Epithelial cell of esophagus (primary cell): ENCODE measurements at regions not wholly inside any gene's neighbourhood (a gene's known extent, or its start where the extent isn't known, plus 50 kb on each side); places are given as distances from the start of the nearest gene placed in this dataset.
A peak's percentile ranks its signal among the peaks of the same experiment; 100 is the strongest.

Experiments used
- DNase-seq: peaks from one replicate; pipeline ENCODE4 v3.0.0; 2010; ENCODE audit warnings: low read depth
- H3K4me3 ChIP-seq: 2 replicates; pipeline ENCODE4 v1.5.1; 2011; ENCODE audit warnings: mild to moderate bottlenecking, low read length, control low read depth
- CTCF ChIP-seq: IDR thresholded peaks from 2 replicates; pipeline ENCODE4 v1.5.1; 2011; ENCODE audit warnings: low read depth, mild to moderate bottlenecking, low read length, control low read depth, inconsistent platforms; ENCODE audit not compliant: insufficient read depth; ENCODE audit errors: missing control alignments

- no peak for DNase-seq
Measured at GRCh38 chr9:16147726-16148125, 594.9 kb downstream of the CCDC171 start.

GRCh38 chr9:16150501-16150900 lies 597.7 kb downstream of the CCDC171 start:
- TF ChIP-seq CTCF = no peak
- DNase-seq = peak; percentile 59
- H3K4me3 ChIP-seq = no peak overlapping the region

More at GRCh38 chr9:16147726-16148125, 594.9 kb downstream of the CCDC171 start:
- no peak overlapping the region for H3K4me3 ChIP-seq
- no peak for TF ChIP-seq CTCF

GRCh38 chr9:16150938-16151650 lies 598.3 kb downstream of the CCDC171 start:
- no peak for DNase-seq
- H3K4me3 ChIP-seq = no peak overlapping the region
- TF ChIP-seq CTCF = no peak

- DNase-seq = no peak
- TF ChIP-seq CTCF = no peak
Measured at GRCh38 chr9:16152276-16153101, 599.6 kb downstream of the CCDC171 start.

GRCh38 chr9:16153221-16153620 lies 600.4 kb downstream of the CCDC171 start:
- no peak for TF ChIP-seq CTCF
- DNase-seq = no peak

More at GRCh38 chr9:16152276-16153101, 599.6 kb downstream of the CCDC171 start:
- H3K4me3 ChIP-seq = no peak overlapping the region

GRCh38 chr9:16153741-16154140 lies 600.9 kb downstream of the CCDC171 start:
- no peak for TF ChIP-seq CTCF
- DNase-seq = no peak
- H3K4me3 ChIP-seq = no peak overlapping the region

More at GRCh38 chr9:16153221-16153620, 600.4 kb downstream of the CCDC171 start:
- no peak overlapping the region for H3K4me3 ChIP-seq
